GM21367 (cell line): ENCODE measurements at regions not wholly inside any gene's neighbourhood (a gene's known extent, or its start where the extent isn't known, plus 50 kb on each side); places are given as distances from the start of the nearest gene placed in this dataset.
"Not testable (repeated sequence)": the region's sequence is repeated elsewhere in the genome, so short reads cannot be mapped to it uniquely, and the experiment has no call there.

Source experiments
- ATAC-seq: cut with Tn5 transposase; IDR thresholded peaks from one replicate; pipeline ENCODE4 v1.9.1; 2021; ENCODE audit not compliant: unreplicated experiment

DNA sequence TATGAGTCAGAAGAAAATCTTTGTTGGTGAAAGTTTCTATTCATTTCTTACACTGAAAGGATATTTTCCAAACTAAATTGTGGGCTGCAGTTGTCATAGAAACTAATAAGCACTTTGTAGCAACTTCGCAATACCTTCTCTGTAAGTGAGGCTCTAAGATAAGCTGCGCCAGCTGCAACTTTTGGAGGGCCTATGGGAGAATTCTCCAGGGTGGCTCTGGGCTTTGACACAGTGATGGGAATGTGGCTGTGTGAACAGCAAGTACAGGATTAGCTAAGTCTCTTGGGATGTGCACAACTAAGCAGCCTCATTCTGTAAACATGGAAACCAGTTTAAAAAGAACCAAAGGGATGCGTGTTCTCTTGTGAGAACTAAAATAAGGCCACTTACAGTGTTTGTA is 124.6 kb upstream of the SGO1 start:
- ATAC-seq = no peak

GRCh38 chr3:20307383-20307782 is 121.4 kb upstream of the SGO1 start:
- ATAC-seq = no peak

- ATAC-seq = no peak
Observed at GRCh38 chr3:20305647-20306046, 119.6 kb upstream of the SGO1 start.

DNA sequence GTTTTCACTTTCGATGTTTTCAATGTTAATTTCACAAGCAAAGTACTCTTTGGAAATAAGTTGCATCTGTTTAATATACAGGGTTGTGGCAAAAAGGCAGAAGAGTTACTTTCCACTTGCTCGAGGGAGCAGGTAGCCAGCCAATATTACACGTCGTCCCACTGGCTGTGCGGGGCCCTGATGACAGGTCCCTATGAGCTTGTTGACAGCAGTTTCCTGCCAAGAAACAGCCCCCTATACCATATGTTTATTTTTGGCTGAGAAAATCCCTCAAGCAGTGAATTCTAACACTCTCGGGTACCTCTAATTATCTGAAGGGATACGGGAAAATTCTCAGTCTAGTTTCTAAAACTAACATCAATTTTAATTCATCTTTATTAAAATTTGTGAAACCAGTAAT is 116.8 kb upstream of the SGO1 start:
- ATAC-seq = no peak

DNA sequence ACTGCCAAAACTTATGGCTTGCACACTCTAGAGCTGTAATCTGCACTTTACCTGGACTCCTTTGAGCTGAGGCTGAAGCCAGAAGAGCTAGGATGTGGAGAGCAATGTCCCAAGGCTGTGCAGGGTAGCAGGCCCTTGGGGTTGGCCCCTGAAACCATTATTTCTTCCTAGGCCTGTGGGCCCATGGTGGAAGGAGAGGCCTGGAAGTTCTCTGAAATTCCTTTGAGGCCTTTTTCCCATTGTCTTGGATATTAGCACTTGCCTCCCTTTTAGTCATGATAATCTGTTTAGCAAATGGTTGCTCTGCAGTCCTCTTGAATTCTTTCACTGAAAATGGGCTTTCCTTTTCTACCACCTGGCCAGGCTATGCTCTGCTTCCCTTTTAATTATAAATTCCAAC is 102.0 kb upstream of the SGO1 start:
- ATAC-seq = no peak

- ATAC-seq = peak; percentile 65
Observed at GRCh38 chr3:20280257-20280656, 94.3 kb upstream of the SGO1 start.

DNA sequence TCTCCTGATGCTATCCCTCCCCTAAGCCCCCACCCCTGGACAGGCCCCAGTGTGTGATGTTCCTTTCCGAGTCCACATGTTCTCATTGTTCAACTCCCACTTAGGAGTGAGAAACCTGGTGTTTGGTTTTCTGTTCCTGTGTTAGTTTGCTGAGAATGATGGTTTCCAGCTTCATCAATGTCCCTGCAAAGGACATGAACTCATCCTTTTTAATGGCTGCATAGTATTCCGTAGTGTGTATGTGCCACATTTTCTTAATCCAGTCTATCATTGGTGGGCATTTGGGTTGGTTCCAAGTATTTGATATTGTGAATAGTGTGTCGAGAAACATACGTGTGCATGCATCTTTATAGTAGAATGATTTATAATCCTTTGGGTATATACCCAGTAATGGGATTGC is 80.0 kb upstream of the SGO1 start:
- not testable (repeated sequence) for ATAC-seq

- ATAC-seq = no peak
Observed at GRCh38 chr3:20264900-20265567, 79.0 kb upstream of the SGO1 start.

DNA sequence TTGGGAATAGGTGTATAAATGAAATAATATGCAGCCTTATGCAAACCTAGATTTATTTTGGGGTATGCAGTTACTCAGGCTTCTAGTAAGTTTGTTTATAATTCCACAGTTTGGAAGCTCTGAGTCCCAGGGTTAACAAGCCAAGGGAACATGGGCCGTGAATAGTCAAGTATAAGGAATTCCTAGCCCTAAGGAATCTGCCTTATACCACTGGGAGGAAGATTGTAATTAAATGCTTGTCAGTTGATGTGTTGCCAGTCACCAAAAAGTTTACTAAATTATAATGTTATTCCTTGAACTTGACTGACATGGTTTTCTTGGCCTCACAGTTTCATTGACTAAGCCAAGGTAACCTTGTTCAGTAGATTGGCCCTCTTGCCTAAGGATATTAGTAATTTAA is 72.4 kb upstream of the SGO1 start:
- ATAC-seq = no peak

DNA sequence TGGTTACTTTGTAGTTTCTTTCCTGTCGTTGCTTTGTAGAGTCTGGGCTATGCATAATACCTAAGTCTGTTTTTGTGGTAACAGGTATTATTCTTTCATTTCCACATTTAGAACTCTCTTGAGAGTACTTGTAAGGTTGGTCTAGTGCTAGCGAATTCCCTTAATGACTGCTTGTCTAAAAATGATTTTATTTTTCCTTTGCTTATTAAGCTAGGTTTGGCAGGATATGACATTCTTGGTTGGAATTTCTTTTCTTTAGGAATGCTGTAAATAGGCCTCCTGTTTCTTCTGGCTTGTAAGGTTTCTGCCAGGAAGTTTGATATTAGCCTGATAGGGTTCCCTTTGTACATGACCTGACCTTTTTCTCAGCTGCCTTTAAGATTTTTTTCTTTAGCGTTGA is 70.1 kb upstream of the SGO1 start:
- ATAC-seq = peak; percentile 98

GRCh38 chr3:20254268-20255117 is 68.5 kb upstream of the SGO1 start:
- ATAC-seq = no peak

- no peak for ATAC-seq
Observed at GRCh38 chr3:20250786-20251185, 64.8 kb upstream of the SGO1 start.

DNA sequence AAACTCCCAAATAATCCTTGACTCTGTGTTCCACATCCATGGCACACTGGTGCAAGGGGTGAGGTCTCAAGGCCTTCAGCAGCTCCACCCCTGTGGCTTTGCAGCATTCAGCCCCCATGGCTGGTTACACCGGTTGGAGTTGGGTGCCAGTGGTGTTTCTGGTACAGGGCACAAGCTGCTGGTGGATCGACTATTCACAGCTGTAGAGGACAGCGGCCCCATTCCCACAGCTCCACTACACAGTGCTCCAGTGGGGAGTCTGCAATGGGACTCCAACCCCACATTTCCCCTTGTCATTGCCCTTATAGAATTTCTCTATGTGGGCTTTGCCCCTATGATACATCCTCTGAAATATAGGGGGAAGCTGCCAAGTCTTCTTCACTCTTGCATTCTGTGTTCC is 64.3 kb upstream of the SGO1 start:
- no peak for ATAC-seq

DNA sequence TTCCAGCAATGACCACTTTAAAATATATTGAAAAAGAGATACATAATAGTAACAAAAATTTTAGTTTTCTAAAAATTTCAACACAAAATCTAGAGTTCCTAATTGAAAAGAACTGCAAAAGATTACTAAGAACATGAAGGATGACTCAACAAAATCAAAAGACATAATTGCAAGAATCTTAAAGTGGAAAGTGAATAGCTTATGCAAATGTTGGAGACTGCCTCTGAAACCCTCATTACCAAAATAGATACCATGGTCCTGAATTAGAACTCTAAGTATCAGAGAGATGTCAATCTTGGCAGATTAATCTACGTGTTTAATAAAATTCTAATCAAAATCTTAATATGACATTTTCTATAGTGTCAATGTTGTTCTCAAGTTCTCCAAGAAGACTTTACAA is 60.7 kb upstream of the SGO1 start:
- peak; percentile 85 for ATAC-seq

DNA sequence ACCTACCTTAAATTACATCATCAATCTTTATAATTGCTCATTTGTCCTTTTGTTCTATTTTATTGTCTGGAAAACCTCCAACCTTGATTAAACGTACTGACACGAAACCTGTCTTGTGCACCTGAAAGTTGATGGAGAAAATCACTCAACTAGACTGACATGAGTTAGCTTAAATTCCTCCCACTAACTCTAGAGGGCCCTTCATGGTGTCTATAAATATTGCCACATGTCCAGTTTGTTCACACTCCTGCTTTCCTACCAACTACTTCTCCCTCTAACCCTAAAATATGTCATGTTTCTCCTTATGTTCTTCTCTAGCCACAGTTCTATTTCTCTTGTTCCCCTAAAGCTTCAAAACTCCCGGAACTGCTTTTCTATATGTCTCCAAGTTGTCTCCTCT is 59.8 kb upstream of the SGO1 start:
- ATAC-seq = no peak

- ATAC-seq = no peak
Observed at GRCh38 chr3:20240154-20240883, 54.3 kb upstream of the SGO1 start.

GRCh38 chr3:20238199-20238598 is 52.2 kb upstream of the SGO1 start:
- ATAC-seq = not testable (repeated sequence)

GRCh38 chr3:20236603-20237002 is 50.6 kb upstream of the SGO1 start:
- ATAC-seq = no peak
